PC-3 (cell line): ENCODE measurements at regions not wholly inside any gene's neighbourhood (a gene's known extent, or its start where the extent isn't known, plus 50 kb on each side); places are given as distances from the start of the nearest gene placed in this dataset.

Experiments
- EZH2 ChIP-seq: fragments of 300-600 bp; sonication (generic); IDR thresholded peaks from one replicate; pipeline ENCODE4 v1.6.1; 2017; ENCODE audit warnings: antibody characterized with exemption, mild to moderate bottlenecking, low read length; ENCODE audit not compliant: unreplicated experiment
- EZH2phosphoT487 ChIP-seq: fragments of 300-600 bp; sonication (generic); IDR thresholded peaks from 2 replicates; pipeline ENCODE4 v1.6.1; 2018; ENCODE audit warnings: mild to moderate bottlenecking, antibody characterized with exemption, low read length, borderline replicate concordance
- TF ChIP-seq, protein P1 (sequence below): fragments of 300-600 bp; sonication (generic); conservative IDR thresholded peaks from 2 replicates; pipeline ENCODE4 v1.5.1; 2017; ENCODE audit warnings: antibody characterized with exemption, low read depth, mild to moderate bottlenecking, low read length

DNA sequence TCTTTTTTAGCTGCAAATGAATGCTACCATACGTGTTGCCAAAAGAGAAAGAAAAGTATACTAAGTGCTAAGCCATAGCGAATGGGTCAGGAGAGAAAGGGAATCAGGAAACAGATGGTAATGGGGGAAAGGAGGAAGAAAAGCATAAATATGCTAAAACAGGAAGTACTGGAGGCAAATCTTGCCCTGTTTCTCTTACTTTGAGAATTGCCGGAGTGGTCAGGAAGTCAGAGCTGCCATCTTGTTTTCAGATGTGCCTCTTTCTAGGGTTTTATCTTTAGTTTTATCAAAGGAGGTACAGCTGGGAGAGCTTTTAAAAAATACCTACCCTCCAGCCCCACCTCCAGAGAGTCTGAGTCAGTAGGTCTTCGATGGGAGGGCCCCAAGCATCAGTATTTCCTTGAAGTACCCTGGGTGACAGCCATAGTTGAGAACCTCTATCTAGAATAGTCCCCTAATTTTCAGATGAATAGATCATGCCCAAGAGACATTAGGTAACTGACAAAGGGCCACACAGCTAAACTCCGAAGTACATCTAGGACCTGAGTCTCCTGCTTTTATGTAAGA is 193.3 kb downstream of the CLIC5 start:
- TF ChIP-seq, protein P1, sequence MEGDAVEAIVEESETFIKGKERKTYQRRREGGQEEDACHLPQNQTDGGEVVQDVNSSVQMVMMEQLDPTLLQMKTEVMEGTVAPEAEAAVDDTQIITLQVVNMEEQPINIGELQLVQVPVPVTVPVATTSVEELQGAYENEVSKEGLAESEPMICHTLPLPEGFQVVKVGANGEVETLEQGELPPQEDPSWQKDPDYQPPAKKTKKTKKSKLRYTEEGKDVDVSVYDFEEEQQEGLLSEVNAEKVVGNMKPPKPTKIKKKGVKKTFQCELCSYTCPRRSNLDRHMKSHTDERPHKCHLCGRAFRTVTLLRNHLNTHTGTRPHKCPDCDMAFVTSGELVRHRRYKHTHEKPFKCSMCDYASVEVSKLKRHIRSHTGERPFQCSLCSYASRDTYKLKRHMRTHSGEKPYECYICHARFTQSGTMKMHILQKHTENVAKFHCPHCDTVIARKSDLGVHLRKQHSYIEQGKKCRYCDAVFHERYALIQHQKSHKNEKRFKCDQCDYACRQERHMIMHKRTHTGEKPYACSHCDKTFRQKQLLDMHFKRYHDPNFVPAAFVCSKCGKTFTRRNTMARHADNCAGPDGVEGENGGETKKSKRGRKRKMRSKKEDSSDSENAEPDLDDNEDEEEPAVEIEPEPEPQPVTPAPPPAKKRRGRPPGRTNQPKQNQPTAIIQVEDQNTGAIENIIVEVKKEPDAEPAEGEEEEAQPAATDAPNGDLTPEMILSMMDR, result no peak
- TF ChIP-seq EZH2phosphoT487, result no peak
- no peak for TF ChIP-seq EZH2
